Mucosa of descending colon (tissue), 3 donors: ENCODE measurements at regions not wholly inside any gene's neighbourhood (a gene's known extent, or its start where the extent isn't known, plus 50 kb on each side); places are given as distances from the start of the nearest gene placed in this dataset.
"Not testable (repeated sequence)": the region's sequence is repeated elsewhere in the genome, so short reads cannot be mapped to it uniquely, and the experiment has no call there.

Experiments used
- ATAC-seq: fragments of 200-7000 bp; cut with Tn5 transposase; one replicate; pipeline ENCODE4 v1.9.1; 2020; ENCODE audit warnings: mild to moderate bottlenecking, moderate library complexity
- DNase-seq, 3 donors: peaks; one replicate each; pipeline ENCODE4 v3.0.0-alpha.2; 2020
- H3K36me3 ChIP-seq: fragments of 200-600 bp; one replicate; pipeline ENCODE4 v1.8.0; 2021; ENCODE audit warnings: low read depth, mild to moderate bottlenecking
- H3K4me1 ChIP-seq: fragments of 200-600 bp; one replicate; pipeline ENCODE4 v1.8.0; 2021; ENCODE audit warnings: low read depth, mild to moderate bottlenecking
- H3K4me3 ChIP-seq: fragments of 200-600 bp; one replicate; pipeline ENCODE4 v1.8.0; 2021; ENCODE audit warnings: mild to moderate bottlenecking
- H3K9me3 ChIP-seq: fragments of 200-600 bp; one replicate; pipeline ENCODE4 v1.8.0; 2021; ENCODE audit warnings: mild to moderate bottlenecking
- CTCF ChIP-seq: fragments of 200-600 bp; IDR thresholded peaks from one replicate; pipeline ENCODE4 v1.8.0; 2022; ENCODE audit warnings: antibody characterized with exemption, mild to moderate bottlenecking
- intact Hi-C, 2 donors: fragments of 100-400 bp; cut with DNase I in 1 of 2; cut with micrococcal nuclease in 1 of 2; formaldehyde crosslinking; loops; one replicate each; pipeline versions ENCODE4 v1.11.0 to v1.11.1; 2022; cut with DNase I, micrococcal nuclease
- donor health status: DM: no; HTN: no; CAD: no; lungs with moderate emphysema.
- donor health status: DM: no; HTN: no; CAD: no.
- donor health status: DM: no; HTN: yes; CAD: no.

DNA sequence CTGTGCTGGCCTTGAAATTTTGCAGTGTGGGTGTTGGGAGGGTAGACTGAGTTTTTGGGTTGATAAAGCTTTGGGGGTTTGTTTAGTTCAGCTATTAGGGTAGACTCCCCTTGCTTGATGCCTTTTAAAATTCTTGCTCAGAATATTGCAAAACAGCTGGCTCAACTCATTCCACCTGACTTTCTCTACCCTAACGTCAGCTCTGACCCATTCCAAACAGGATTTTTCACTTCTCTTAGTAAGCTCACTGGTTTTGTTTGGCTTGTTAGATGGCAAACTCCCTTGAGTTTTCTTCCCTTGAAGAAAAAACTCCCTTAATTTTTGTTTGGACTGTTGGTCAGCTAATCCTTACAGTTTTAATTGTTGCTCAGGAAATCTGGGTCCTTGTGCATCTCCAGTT is 195.1 kb upstream of the DTNA start:
- Histone ChIP-seq H3K4me3 (no peak overlapping the region), H3K9me3 (peaks cover 8% of the 10 kb centered on the region), H3K36me3 (no peaks in the 10 kb centered on the region), H3K4me1 (no peaks in the 10 kb centered on the region)
- DNase-seq (no peak), ATAC-seq (no peak)
- no peak for TF ChIP-seq CTCF
- intact Hi-C loops, result no loop called here

DNA sequence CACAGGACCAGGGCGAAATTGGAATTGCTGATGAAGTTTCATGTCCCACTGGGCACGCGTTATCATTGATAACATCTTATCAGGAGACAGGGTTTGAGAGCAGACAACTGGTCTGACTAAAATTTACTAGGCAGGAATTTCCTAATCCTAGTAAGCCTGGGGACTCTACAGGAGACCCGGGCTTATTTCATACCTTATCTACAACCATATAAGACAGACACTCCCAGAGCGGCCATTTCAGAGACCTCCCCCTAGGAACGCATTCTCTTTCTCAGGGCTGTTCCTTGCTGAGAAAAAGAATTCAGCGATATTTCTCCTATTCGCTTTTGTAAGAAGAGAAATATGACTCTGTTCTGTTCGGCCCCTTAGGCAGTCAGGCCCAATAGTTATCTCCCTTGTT is 193.7 kb upstream of the DTNA start:
- DNase-seq, H3K36me3 ChIP-seq, H3K9me3 ChIP-seq, H3K4me1 ChIP-seq, intact Hi-C loops, ATAC-seq, H3K4me3 ChIP-seq: not testable (repeated sequence)

- H3K36me3 ChIP-seq, H3K4me3 ChIP-seq, H3K4me1 ChIP-seq, intact Hi-C loops, H3K9me3 ChIP-seq, DNase-seq, ATAC-seq: not testable (repeated sequence)
These were observed 193.1 kb upstream of the DTNA start for GRCh38 chr18:34516996-34517395.

DNA sequence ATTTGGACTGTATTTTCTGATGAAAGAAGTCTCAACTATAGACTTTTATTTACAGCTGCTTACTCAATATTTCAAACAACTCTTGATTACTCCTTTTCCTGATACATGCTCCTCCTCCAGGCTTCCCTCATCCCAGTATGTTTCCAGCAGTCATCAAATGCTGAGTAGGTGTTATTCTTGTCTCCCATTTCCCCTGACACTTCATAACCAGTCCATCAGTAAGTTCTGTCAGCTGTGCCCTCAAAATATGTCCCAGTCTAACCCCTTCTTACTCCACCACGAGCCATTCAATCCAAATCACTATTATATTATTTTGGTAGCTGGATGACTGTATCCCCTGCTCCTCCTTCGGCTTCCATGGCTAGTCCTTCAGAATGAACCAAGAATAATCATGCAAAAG is 189.1 kb upstream of the DTNA start:
- Histone ChIP-seq H3K36me3 (no peaks in the 10 kb centered on the region), H3K4me1 (no peaks in the 10 kb centered on the region), H3K9me3 (peaks cover 4% of the 10 kb centered on the region), H3K4me3 (no peak overlapping the region)
- DNase-seq, result no peak
- no peak for ATAC-seq
- no peak for TF ChIP-seq CTCF
- intact Hi-C loops, result no loop called here

DNA sequence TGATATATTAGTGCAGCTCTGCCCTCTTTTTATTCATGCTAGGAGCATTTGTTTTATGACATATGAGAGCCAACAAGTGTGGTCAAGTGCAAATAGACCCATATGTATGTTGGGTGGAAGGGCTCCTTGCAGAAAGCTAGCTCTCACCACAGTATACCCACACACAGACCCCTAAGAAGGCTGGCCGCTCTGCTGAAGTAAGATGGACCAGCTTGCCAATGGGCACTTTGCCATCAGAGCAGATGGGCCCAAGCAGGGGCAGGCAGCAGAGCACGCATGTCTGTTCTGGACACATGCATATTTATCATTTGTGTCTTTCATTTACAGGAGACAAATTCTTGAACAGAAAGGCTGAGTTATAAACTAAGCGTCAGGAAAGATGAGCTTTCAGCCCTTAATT is 187.5 kb upstream of the DTNA start:
- no peaks in the 10 kb centered on the region for H3K36me3 ChIP-seq
- H3K4me1 ChIP-seq, result no peaks in the 10 kb centered on the region
- DNase-seq, result no peak
- TF ChIP-seq CTCF, result no peak
- H3K9me3 ChIP-seq, result no peaks in the 10 kb centered on the region
- intact Hi-C loops, result no loop called here
- no peak overlapping the region for H3K4me3 ChIP-seq
- ATAC-seq, result no peak

GRCh38 chr18:34525244-34525643 is 184.9 kb upstream of the DTNA start:
- Histone ChIP-seq H3K4me3 (no peak overlapping the region), H3K9me3 (no peaks in the 10 kb centered on the region), H3K4me1 (no peaks in the 10 kb centered on the region), H3K36me3 (no peaks in the 10 kb centered on the region)
- no peak for TF ChIP-seq CTCF
- intact Hi-C loops, result no loop called here
- ATAC-seq (no peak), DNase-seq (no peak)

GRCh38 chr18:34528177-34528576 is 181.9 kb upstream of the DTNA start:
- Histone ChIP-seq H3K36me3 (no peaks in the 10 kb centered on the region), H3K4me1 (no peaks in the 10 kb centered on the region), H3K9me3 (no peaks in the 10 kb centered on the region), H3K4me3 (no peak overlapping the region)
- no peak for TF ChIP-seq CTCF
- intact Hi-C loops, result no loop called here
- DNase-seq, result no peak
- no peak for ATAC-seq
